Endothelial cell of umbilical vein (primary cell): ENCODE measurements at regions not wholly inside any gene's neighbourhood (a gene's known extent, or its start where the extent isn't known, plus 50 kb on each side); places are given as distances from the start of the nearest gene placed in this dataset.

Source experiments
- BruUV-seq: library from RNA; stranded (reverse); fragments of 400-500 nt; replicated peaks from 2 replicates; lab custom pipeline; 2021; lab: Mats Ljungman, UMichigan
- CTCF ChIA-PET: fragments of 300-600, 350-600 bp; sonication (Branson Sonifier 250); formaldehyde crosslinking; loops from one replicate; lab custom pipeline; 2021; ENCODE audit warnings: antibody characterized with exemption, inconsistent platforms; lab: Charles Lee
- POLR2A ChIA-PET: fragments of 300-600, 350-600 bp; sonication (Branson Sonifier 250); formaldehyde crosslinking; loops from one replicate; lab custom pipeline; 2021; ENCODE audit warnings: antibody characterized with exemption, inconsistent platforms; lab: Charles Lee
- DNase-seq: peaks from one replicate; pipeline ENCODE4 v3.0.0-alpha.2; 2011; ENCODE audit warnings: low read depth, low spot score
- FAIRE-seq: peaks from 2 replicates; lab custom pipeline; 2011; peaks lifted over from hg19 to GRCh38; lab: Jason Lieb, UNC
- H2AFZ ChIP-seq: 2 replicates; pipeline ENCODE4 v1.6.0; 2012; ENCODE audit warnings: low read depth, low read length, control low read depth, inconsistent platforms
- H3K27ac ChIP-seq: 2 replicates; pipeline ENCODE4 v1.5.1; 2011; ENCODE audit warnings: low read depth, mild to moderate bottlenecking, control low read depth, low read length, moderate library complexity; ENCODE audit not compliant: insufficient read depth
- H3K27me3 ChIP-seq, 2 experiments: 2 replicates each; pipeline versions ENCODE4 v1.6.0 to v1.6.1; 2011; ENCODE audit warnings: low read length in 2 of 2, mixed read lengths in 1 of 2; ENCODE audit not compliant: control insufficient read depth in 2 of 2, insufficient read depth in 2 of 2
- H3K36me3 ChIP-seq, 2 experiments: 2 replicates in 1 of 2; 3 replicates in 1 of 2; pipeline ENCODE4 v1.5.1; 2011; ENCODE audit warnings: low read length in 2 of 2, mild to moderate bottlenecking in 1 of 2, moderate library complexity in 1 of 2; ENCODE audit not compliant: control insufficient read depth in 2 of 2, insufficient read depth in 2 of 2; ENCODE audit errors: extremely low read depth in 1 of 2
- H3K4me1 ChIP-seq: 3 replicates; pipeline ENCODE4 v1.5.1; 2011; ENCODE audit warnings: mild to moderate bottlenecking, low read length; ENCODE audit not compliant: control insufficient read depth, insufficient read depth; ENCODE audit errors: extremely low read depth
- H3K4me2 ChIP-seq: 2 replicates; pipeline ENCODE4 v1.6.1; 2011; ENCODE audit warnings: low read length, control low read depth, mixed read lengths; ENCODE audit not compliant: insufficient read depth
- H3K4me3 ChIP-seq, 3 experiments: fragments of 200-600 bp in 1 of 3; sonication (generic), shearing (Covaris generic) in 1 of 3; replicated peaks in 1 of 3; 2 replicates each; pipeline ENCODE4 v1.5.1; 2011 to 2016; ENCODE audit warnings: control low read depth in 3 of 3, low read length in 3 of 3, mild to moderate bottlenecking in 2 of 3, inconsistent platforms in 1 of 3, low read depth in 1 of 3, moderate library complexity in 1 of 3; ENCODE audit not compliant: insufficient read depth in 1 of 3
- H3K79me2 ChIP-seq: 2 replicates; pipeline ENCODE4 v1.6.0; 2012; ENCODE audit warnings: low read length, inconsistent platforms; ENCODE audit not compliant: control insufficient read depth, insufficient read depth
- H3K9ac ChIP-seq: replicated peaks from 2 replicates; pipeline ENCODE3; 2011; ENCODE audit warnings: low read length, control low read depth; ENCODE audit not compliant: insufficient read depth; ENCODE audit errors: extremely low read depth
- H3K9me1 ChIP-seq: replicated peaks from 3 replicates; pipeline ENCODE4 v1.6.0; 2011; ENCODE audit warnings: mild to moderate bottlenecking, low read length; ENCODE audit not compliant: control insufficient read depth, insufficient read depth; ENCODE audit errors: extremely low read depth
- H3K9me3 ChIP-seq: replicated peaks from 2 replicates; pipeline ENCODE4 v1.5.1; 2012; ENCODE audit warnings: low read length, inconsistent platforms; ENCODE audit not compliant: control insufficient read depth, insufficient read depth
- H4K20me1 ChIP-seq: replicated peaks from 2 replicates; pipeline ENCODE3; 2011; ENCODE audit warnings: mild to moderate bottlenecking, low read length; ENCODE audit not compliant: control insufficient read depth, insufficient read depth; ENCODE audit errors: extremely low read depth
- CTCF ChIP-seq, 2 donors: IDR thresholded peaks; 1 replicate in 1 of 2; 2 replicates in 1 of 2; pipeline ENCODE4 v1.5.1; 2011; ENCODE audit warnings: low read length in 2 of 2, mild to moderate bottlenecking in 2 of 2, moderate library complexity in 2 of 2, control low read depth in 1 of 2, inconsistent platforms in 1 of 2, low read depth in 1 of 2; ENCODE audit not compliant: insufficient read depth in 1 of 2; ENCODE audit errors: extremely low read depth in 1 of 2
- FOS ChIP-seq: IDR thresholded peaks from 2 replicates; pipeline ENCODE4 v1.6.1; 2011; ENCODE audit warnings: mild to moderate bottlenecking, low read length, moderate library complexity, borderline replicate concordance; ENCODE audit not compliant: insufficient read depth
- JUN ChIP-seq: IDR thresholded peaks from 2 replicates; pipeline ENCODE4 v1.6.1; 2011; ENCODE audit warnings: borderline replicate concordance, low read depth; ENCODE audit not compliant: insufficient read length, insufficient read depth
- POLR2AphosphoS5 ChIP-seq: IDR thresholded peaks from 2 replicates; pipeline ENCODE4 v1.6.1; 2012; ENCODE audit warnings: low read depth, mild to moderate bottlenecking, control low read depth, low read length, moderate library complexity; ENCODE audit not compliant: insufficient read depth
- dilution Hi-C: fragments of 300-500 bp; cut with MboI; formaldehyde crosslinking; loops from one replicate; pipeline ENCODE4 v1.15.0; 2019; ENCODE audit warnings: low sequenced_read_pairs; ENCODE audit not compliant: extremely low pct_ligation_motif_present
- intact Hi-C: fragments of 100-400 bp; cut with micrococcal nuclease; formaldehyde crosslinking; loops from one replicate; pipeline ENCODE4 v1.10.0; 2022

DNA sequence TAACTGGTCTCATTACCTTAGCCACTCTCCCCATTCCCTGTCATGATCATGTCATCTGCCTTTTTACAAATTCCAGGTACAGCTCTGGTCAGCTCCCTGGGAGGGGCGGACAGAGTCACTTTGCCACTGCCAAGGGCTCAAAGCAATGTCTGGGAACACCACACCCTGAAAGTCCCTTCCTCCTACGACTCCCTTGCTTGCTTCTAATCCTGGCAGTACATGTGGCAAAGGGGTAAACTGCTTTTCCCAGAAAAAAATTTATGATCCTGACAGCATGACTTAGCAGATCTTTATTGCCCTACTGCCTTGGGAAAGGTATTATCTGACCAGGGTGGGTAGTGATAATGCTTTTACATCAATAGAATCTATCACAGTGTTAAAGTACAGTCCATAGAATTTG is 376.0 kb upstream of the PDE3A start:
- TF ChIP-seq JUN (no peak), FOS (no peak)
- intact Hi-C loops, result no loop called here

DNA sequence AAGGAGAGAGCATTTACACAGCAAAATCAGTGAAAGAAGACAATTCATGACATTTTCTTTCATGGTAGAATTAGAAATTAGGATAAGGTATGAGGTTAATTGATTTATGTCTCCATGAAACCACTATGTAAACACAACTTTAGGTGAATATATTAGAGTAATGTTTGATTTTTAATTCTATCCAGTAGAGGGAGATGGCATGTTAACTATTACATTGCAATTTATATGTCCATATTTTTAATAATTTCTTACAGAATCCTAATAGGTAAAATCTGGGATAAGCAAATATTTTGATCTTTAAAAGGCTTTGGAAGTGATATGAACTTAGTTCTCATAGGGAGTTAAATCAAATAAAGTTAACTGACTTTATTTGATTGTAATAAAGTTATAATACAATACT is 373.4 kb upstream of the PDE3A start:
- ChIA-PET POLR2A (no interaction called here), CTCF (no interaction called here)
- TF ChIP-seq POLR2AphosphoS5, result no peak
- peak in 1 of 2 donors; percentile 10 for TF ChIP-seq CTCF (IDR thresholded peaks at IDR 0.05; ENCODE audit: extremely low read depth in 1 of 2, insufficient read depth in 1 of 2, low read depth in 1 of 2, low read length in 2 of 2)
- Histone ChIP-seq H2AFZ (no peak overlapping the region), H3K27me3 (no peaks in the 10 kb centered on the region), H3K4me1 (peaks cover 20% of the 10 kb centered on the region), H3K9me3 (no peaks in the 10 kb centered on the region), H3K4me2 (no peak overlapping the region), H4K20me1 (no peaks in the 10 kb centered on the region), H3K9me1 (no peaks in the 10 kb centered on the region), H3K36me3 (no peaks in the 10 kb centered on the region), H3K79me2 (no peaks in the 10 kb centered on the region), H3K4me3 (no peak overlapping the region), H3K9ac (no peak overlapping the region), H3K27ac (no peak overlapping the region)
- peak; percentile 63 for DNase-seq
- dilution Hi-C loops, result no loop called here
- BruUV-seq, result no TSS peak
- intact Hi-C loops, result loop anchor here (2.0 to 5.0 kb wide), 3 partner anchors 78 to 374 kb away; partner anchors contain the start of gene PDE3A
- no peak for FAIRE-seq

More for the DNA sequence above, 376.0 kb upstream of the PDE3A start:
- H3K27ac ChIP-seq, result no peak overlapping the region
- ChIA-PET CTCF (interaction anchor here (1.1 kb wide), 2 partner anchors 235 to 611 kb away, joined by 3 read pairs; no protein-coding TSS in a partner anchor), POLR2A (no interaction called here)
- H3K27me3 ChIP-seq, result no peaks in the 10 kb centered on the region
- H3K9me3 ChIP-seq, result no peaks in the 10 kb centered on the region
- DNase-seq (no peak), FAIRE-seq (no peak)
- H3K4me1 ChIP-seq, result no peaks in the 10 kb centered on the region
- no peak overlapping the region for H3K4me2 ChIP-seq
- H2AFZ ChIP-seq, result no peak overlapping the region
- no peak overlapping the region for H3K9ac ChIP-seq
- no peak overlapping the region for H3K4me3 ChIP-seq
- no peaks in the 10 kb centered on the region for H3K9me1 ChIP-seq
- BruUV-seq, result no TSS peak
- dilution Hi-C loops, result no loop called here
- H4K20me1 ChIP-seq, result no peaks in the 10 kb centered on the region
- no peaks in the 10 kb centered on the region for H3K36me3 ChIP-seq
- H3K79me2 ChIP-seq, result no peaks in the 10 kb centered on the region
